ENCODE measurements at regions not wholly inside any gene's neighbourhood (a gene's known extent, or its start where the extent isn't known, plus 50 kb on each side); places are given as distances from the start of the nearest gene placed in this dataset.
"Not testable (repeated sequence)": the region's sequence is repeated elsewhere in the genome, so short reads cannot be mapped to it uniquely, and the experiment has no call there.

- no peak for DNase-seq (ENCODE audit: low read depth in 2 of 2)
Measured at GRCh38 chr3:174457758-174458157, 401.4 kb upstream of the NAALADL2 start.

GRCh38 chr3:174460831-174461230 is 398.3 kb upstream of the NAALADL2 start:
- DNase-seq (ENCODE audit: low read depth in 2 of 2): no peak

- no peak for DNase-seq (ENCODE audit: low read depth in 2 of 2)
Measured at GRCh38 chr3:174462916-174463315, 396.2 kb upstream of the NAALADL2 start.

- DNase-seq (ENCODE audit: low read depth in 2 of 2): no peak
Measured at GRCh38 chr3:174465177-174465576, 394.0 kb upstream of the NAALADL2 start.

DNA sequence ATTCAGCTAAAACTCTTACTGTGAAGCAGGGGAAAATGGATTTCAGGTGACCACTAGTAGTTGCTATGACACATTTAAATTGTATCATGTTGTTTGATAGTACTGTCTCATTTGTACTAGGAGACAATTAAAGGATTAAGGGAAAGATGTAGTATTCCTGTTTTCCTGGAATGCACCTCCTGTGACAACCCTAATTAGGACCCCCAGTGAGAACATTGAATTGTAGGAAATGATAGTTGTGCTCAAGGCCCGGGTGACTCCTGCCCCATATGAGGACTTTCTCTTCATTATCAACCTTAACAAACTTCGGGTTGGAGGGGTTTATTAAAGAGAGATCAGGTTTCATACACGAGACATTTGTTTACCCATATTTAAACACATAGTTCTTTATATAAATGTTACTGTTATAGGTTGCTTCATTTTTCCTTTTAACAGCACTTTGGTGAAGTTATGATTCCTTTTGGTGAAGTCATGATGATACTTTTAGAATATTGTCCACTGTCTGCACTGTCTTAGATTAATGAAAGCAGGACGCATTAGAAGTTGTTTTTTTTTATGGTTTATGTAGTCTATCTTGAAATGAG is 392.6 kb upstream of the NAALADL2 start:
- DNase-seq (ENCODE audit: low read depth in 2 of 2): no peak

- no peak for DNase-seq (ENCODE audit: low read depth in 2 of 2)
Measured at GRCh38 chr3:174477491-174477890, 381.6 kb upstream of the NAALADL2 start.

DNA sequence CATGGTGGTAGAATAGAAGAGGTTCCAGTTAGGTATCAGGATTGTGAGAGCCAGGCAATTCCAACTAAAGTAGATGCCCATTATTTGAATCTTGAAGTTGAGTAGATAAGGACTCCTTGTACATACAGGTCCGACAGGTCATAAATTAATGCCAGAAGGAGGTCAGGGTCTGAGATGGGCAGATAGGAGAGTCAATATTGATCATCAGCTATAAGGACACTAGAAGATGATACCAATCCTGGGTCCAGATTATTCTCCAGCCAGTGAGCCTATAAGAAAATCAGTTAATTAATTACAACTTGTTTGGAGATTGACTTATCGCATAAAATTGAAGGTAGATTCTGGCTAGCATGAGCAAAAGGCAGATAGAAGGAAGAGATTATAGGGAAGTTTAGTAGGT is 378.4 kb upstream of the NAALADL2 start:
- DNase-seq (ENCODE audit: low read depth in 2 of 2): no peak

DNA sequence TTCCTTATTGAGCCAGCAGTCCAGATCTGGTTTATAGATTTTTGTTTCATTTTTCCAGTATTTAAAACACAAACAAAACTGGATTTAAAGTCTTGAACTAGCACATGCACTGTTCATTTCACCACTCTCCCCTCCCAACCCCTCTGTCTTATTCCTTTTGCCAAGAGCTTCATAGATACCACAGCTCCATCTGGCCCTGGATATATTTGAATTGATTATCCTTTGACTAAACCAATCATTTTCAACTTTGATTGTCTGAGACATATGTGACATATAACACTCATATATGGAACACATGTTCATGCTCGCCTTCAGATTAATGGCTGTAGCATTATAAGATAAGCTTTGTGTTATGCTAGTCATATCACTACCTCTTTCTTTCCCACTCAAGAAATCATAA is 376.6 kb upstream of the NAALADL2 start:
- no peak for DNase-seq (ENCODE audit: low read depth in 2 of 2)

GRCh38 chr3:174483254-174483653 is 375.9 kb upstream of the NAALADL2 start:
- DNase-seq (ENCODE audit: low read depth in 2 of 2): no peak

DNA sequence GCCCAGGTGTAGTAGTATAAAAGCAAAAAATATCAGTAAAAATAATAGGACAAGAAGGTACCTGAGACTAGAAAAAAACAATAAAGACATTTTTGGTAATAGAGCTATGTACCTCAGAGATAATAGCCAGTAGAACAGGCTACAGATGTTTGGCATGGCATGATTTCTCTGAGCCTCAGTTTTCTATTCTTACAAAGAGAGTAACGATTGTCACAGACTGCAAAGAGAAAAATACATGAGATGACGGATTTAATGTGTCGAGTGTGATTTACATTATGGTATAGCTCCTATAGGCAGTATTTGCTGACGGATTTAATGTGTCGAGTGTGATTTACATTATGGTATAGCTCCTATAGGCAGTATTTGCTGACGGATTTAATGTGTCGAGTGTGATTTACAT is 375.3 kb upstream of the NAALADL2 start:
- DNase-seq (ENCODE audit: low read depth in 2 of 2): not testable (repeated sequence)

- no peak for DNase-seq (ENCODE audit: low read depth in 2 of 2)
Measured at GRCh38 chr3:174488527-174488926, 370.6 kb upstream of the NAALADL2 start.

GRCh38 chr3:174495311-174495710 is 363.8 kb upstream of the NAALADL2 start:
- no peak for DNase-seq (ENCODE audit: low read depth in 2 of 2)

GRCh38 chr3:174495928-174496327 is 363.2 kb upstream of the NAALADL2 start:
- no peak for DNase-seq (ENCODE audit: low read depth in 2 of 2)

DNA sequence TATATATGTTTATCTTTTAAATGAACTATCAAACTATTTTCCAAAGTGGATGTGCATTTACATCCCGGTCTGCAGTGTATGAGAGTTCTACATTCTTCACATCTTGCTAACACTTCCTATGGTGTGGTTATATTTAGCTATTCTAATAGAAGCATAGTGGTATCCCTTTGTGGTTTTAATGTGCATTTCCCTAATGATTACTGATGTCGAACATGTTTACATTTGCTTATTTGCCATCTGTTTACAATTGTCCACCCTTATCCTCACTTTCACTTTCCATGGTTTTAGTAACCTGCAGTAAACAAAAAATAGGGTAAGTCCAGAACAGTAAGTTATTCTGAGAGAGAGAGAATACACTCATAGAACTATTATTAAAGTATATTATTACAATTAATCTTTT is 360.5 kb upstream of the NAALADL2 start:
- no peak for DNase-seq (ENCODE audit: low read depth in 2 of 2)

- DNase-seq (ENCODE audit: low read depth in 2 of 2): no peak
Measured at GRCh38 chr3:174505266-174505665, 353.9 kb upstream of the NAALADL2 start.

DNA sequence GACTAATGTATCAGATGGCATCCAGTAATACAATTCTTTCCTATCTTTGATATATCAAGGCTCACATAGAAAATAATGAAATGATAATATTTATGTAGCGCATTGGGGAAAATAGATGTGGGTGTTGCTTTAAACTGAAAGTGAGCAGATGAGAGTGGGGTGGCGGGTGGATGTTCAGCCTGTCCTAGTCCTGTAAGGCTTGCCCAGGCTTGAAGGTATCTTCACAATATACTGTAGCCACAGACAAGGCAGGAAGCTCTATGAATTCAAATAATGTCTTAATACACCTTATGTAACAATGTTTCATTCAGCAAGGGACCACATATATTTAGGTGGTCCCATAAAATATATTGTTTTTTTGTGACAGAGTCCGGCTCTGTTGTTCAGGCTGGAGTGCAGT is 334.9 kb upstream of the NAALADL2 start:
- no peak for DNase-seq (ENCODE audit: low read depth in 2 of 2)

DNA sequence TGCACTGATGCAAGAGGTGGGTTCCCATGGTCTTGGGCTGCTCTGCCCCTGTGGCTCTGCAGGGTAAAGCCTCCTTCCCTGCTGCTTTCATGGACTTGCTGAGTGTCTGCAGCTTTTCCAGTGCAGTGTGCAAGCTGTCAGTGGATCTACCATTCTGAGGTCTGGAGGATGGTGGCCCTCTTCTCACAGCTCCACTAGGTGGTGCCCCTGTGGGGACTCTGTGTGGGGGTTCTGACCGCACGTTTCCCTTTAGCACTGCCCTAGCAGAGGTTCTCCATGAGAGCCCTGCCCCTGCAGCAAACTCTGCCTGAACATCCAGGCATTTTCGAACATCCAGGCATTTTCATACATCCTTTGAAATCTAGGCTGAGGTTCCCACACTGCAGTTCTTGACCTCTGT is 329.8 kb upstream of the NAALADL2 start:
- DNase-seq (ENCODE audit: low read depth in 2 of 2): no peak

GRCh38 chr3:174531262-174531982 is 327.7 kb upstream of the NAALADL2 start:
- no peak for DNase-seq (ENCODE audit: low read depth in 2 of 2)

DNA sequence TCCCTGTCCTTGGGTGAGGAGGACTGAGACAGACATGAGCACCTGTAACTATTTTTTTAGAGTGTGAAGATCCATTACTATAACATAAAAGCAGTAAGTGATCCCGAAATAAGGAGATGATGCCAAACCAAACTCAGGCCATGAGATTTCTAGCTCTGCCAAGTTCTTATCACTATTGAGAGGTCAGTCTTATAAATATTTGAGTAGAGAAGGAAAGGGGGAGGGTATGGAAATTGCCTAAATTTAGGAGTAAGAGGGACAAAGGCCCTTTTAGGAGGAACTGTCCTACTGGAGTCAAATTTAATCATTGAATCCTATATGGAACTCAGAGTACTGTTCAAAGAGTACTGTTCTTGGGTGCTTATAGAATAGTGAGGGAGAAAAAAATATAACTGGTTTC is 326.9 kb upstream of the NAALADL2 start:
- DNase-seq (ENCODE audit: low read depth in 2 of 2): no peak

GRCh38 chr3:174532776-174533175 is 326.4 kb upstream of the NAALADL2 start:
- DNase-seq (ENCODE audit: low read depth in 2 of 2): no peak

- DNase-seq (ENCODE audit: low read depth in 2 of 2): no peak
Measured at GRCh38 chr3:174533286-174533685, 325.8 kb upstream of the NAALADL2 start.

GRCh38 chr3:174536319-174536718 is 322.8 kb upstream of the NAALADL2 start:
- no peak for DNase-seq (ENCODE audit: low read depth in 2 of 2)

GRCh38 chr3:174538151-174538550 is 321.0 kb upstream of the NAALADL2 start:
- no peak for DNase-seq (ENCODE audit: low read depth in 2 of 2)
